ENCODE measurements at regions not wholly inside any gene's neighbourhood (a gene's known extent, or its start where the extent isn't known, plus 50 kb on each side); places are given as distances from the start of the nearest gene placed in this dataset.

GRCh38 chr5:3373391-3373790 is 222.2 kb upstream of the IRX1 start:
- TF ChIP-seq CTCF (IDR thresholded peaks at IDR 0.05; ENCODE audit: low read depth, low read length, missing control alignments) = no peak
- no peak overlapping the region for H3K4me3 ChIP-seq (ENCODE audit: low read depth, low read length)
- in situ Hi-C loops (cut with HindIII; ENCODE audit: low sequenced_read_pairs) = no loop called here
- no peak for DNase-seq (ENCODE audit: low read depth)

GRCh38 chr5:3372289-3372688 is 223.3 kb upstream of the IRX1 start:
- H3K4me3 ChIP-seq (ENCODE audit: low read depth, low read length) = no peak overlapping the region
- no peak for DNase-seq (ENCODE audit: low read depth)
- in situ Hi-C loops (cut with HindIII; ENCODE audit: low sequenced_read_pairs) = no loop called here
- TF ChIP-seq CTCF (IDR thresholded peaks at IDR 0.05; ENCODE audit: low read depth, low read length, missing control alignments) = no peak

- no peak overlapping the region for H3K4me3 ChIP-seq (ENCODE audit: low read depth, low read length)
- DNase-seq (ENCODE audit: low read depth) = no peak
- in situ Hi-C loops (cut with HindIII; ENCODE audit: low sequenced_read_pairs) = no loop called here
- no peak for TF ChIP-seq CTCF (IDR thresholded peaks at IDR 0.05; ENCODE audit: low read depth, low read length, missing control alignments)
Measured at GRCh38 chr5:3365501-3366215, 230.0 kb upstream of the IRX1 start.

GRCh38 chr5:3364941-3365340 is 230.7 kb upstream of the IRX1 start:
- no peak for DNase-seq (ENCODE audit: low read depth)
- H3K4me3 ChIP-seq (ENCODE audit: low read depth, low read length) = no peak overlapping the region
- in situ Hi-C loops (cut with HindIII; ENCODE audit: low sequenced_read_pairs) = no loop called here
- TF ChIP-seq CTCF (IDR thresholded peaks at IDR 0.05; ENCODE audit: low read depth, low read length, missing control alignments) = no peak

- in situ Hi-C loops (cut with HindIII; ENCODE audit: low sequenced_read_pairs) = no loop called here
- no peak for DNase-seq (ENCODE audit: low read depth)
- TF ChIP-seq CTCF (IDR thresholded peaks at IDR 0.05; ENCODE audit: low read depth, low read length, missing control alignments) = no peak
- H3K4me3 ChIP-seq (ENCODE audit: low read depth, low read length) = no peak overlapping the region
Measured at GRCh38 chr5:3364433-3364832, 231.2 kb upstream of the IRX1 start.

- TF ChIP-seq CTCF (IDR thresholded peaks at IDR 0.05; ENCODE audit: low read depth, low read length, missing control alignments) = no peak
- no peak overlapping the region for H3K4me3 ChIP-seq (ENCODE audit: low read depth, low read length)
- in situ Hi-C loops (cut with HindIII; ENCODE audit: low sequenced_read_pairs) = no loop called here
- no peak for DNase-seq (ENCODE audit: low read depth)
Measured at GRCh38 chr5:3362606-3362910, 233.1 kb upstream of the IRX1 start.

All from astrocyte of the cerebellum (primary cell).